OCI-LY1 (cell line): ENCODE measurements at regions not wholly inside any gene's neighbourhood (a gene's known extent, or its start where the extent isn't known, plus 50 kb on each side); places are given as distances from the start of the nearest gene placed in this dataset.
"Not testable (repeated sequence)": the region's sequence is repeated elsewhere in the genome, so short reads cannot be mapped to it uniquely, and the experiment has no call there.

ENCODE experiments used
- H2AFZ ChIP-seq: fragments of 200-600 bp; sonication (generic), shearing (Covaris generic); 2 replicates; pipeline ENCODE4 v1.6.0; 2014; ENCODE audit warnings: antibody characterized with exemption, mild to moderate bottlenecking, low read length
- H3F3A ChIP-seq: fragments of 200-600 bp; sonication (generic), shearing (Covaris generic); 2 replicates; pipeline ENCODE4 v1.6.0; 2014; ENCODE audit warnings: mild to moderate bottlenecking, antibody characterized with exemption, low read length, moderate library complexity; ENCODE audit not compliant: insufficient read depth
- H3K27ac ChIP-seq: fragments of 200-600 bp; sonication (generic); 2 replicates; pipeline ENCODE4 v1.5.1; 2014; ENCODE audit warnings: low read length, mixed run types, mild to moderate bottlenecking, low read depth; ENCODE audit not compliant: poor library complexity, severe bottlenecking
- H3K27me3 ChIP-seq: fragments of 200-600 bp; sonication (generic); 2 replicates; pipeline ENCODE4 v1.6.0; 2014; ENCODE audit warnings: antibody characterized with exemption, mild to moderate bottlenecking, low read length, moderate library complexity; ENCODE audit not compliant: insufficient read depth
- H3K36me3 ChIP-seq: fragments of 200-600 bp; sonication (generic); 2 replicates; pipeline ENCODE4 v1.6.1; 2014; ENCODE audit warnings: mild to moderate bottlenecking, antibody characterized with exemption, low read length, moderate library complexity, mixed read lengths; ENCODE audit not compliant: insufficient read depth
- H3K4me1 ChIP-seq: fragments of 200-600 bp; sonication (generic); 2 replicates; pipeline ENCODE4 v1.5.1; 2014; ENCODE audit warnings: mild to moderate bottlenecking, low read length, moderate library complexity; ENCODE audit not compliant: insufficient read depth, severe bottlenecking
- H3K4me2 ChIP-seq: fragments of 200-600 bp; sonication (generic), shearing (Covaris generic); 2 replicates; pipeline ENCODE4 v1.6.1; 2014; ENCODE audit warnings: low read length
- H3K4me3 ChIP-seq: fragments of 200-600 bp; sonication (generic); 2 replicates; pipeline ENCODE4 v1.5.1; 2014; ENCODE audit warnings: low read length, low read depth, mild to moderate bottlenecking, mixed read lengths; ENCODE audit not compliant: poor library complexity, severe bottlenecking
- H3K79me2 ChIP-seq: fragments of 200-600 bp; shearing (Covaris generic); 2 replicates; pipeline ENCODE4 v1.6.1; 2016; ENCODE audit warnings: mixed run types, low read length, mixed read lengths; ENCODE audit not compliant: insufficient read depth
- H3K9ac ChIP-seq: fragments of 200-600 bp; sonication (generic), shearing (Covaris generic); 2 replicates; pipeline ENCODE4 v1.6.1; 2014; ENCODE audit warnings: mild to moderate bottlenecking, low read length, mixed read lengths
- H3K9me2 ChIP-seq: fragments of 200-600 bp; sonication (generic), shearing (Covaris generic); 2 replicates; pipeline ENCODE4 v1.6.1; 2014; ENCODE audit warnings: low read depth, mild to moderate bottlenecking, low read length, mixed read lengths
- H3K9me3 ChIP-seq: fragments of 200-600 bp; shearing (Covaris generic); 2 replicates; pipeline ENCODE4 v1.6.1; 2014; ENCODE audit warnings: low read length, mixed read lengths
- H4K20me1 ChIP-seq: fragments of 200-600 bp; sonication (generic), shearing (Covaris generic); 2 replicates; pipeline ENCODE4 v1.6.0; 2016; ENCODE audit warnings: mild to moderate bottlenecking, low read length; ENCODE audit not compliant: insufficient read depth
- EZH2 ChIP-seq: fragments of 200-600 bp; sonication (generic), shearing (Covaris generic); IDR thresholded peaks from 2 replicates; pipeline ENCODE4 v1.8.0; 2017; ENCODE audit warnings: borderline replicate concordance, mixed run types, mild to moderate bottlenecking, antibody characterized with exemption, low read length, moderate library complexity, mixed read lengths
- TF ChIP-seq, protein P1 (sequence below): fragments of 200-600 bp; sonication (generic), shearing (Covaris generic); IDR thresholded peaks from 2 replicates; pipeline ENCODE4 v1.5.1; 2017; ENCODE audit warnings: mild to moderate bottlenecking, antibody characterized with exemption, low read length, moderate library complexity, mixed read lengths

DNA sequence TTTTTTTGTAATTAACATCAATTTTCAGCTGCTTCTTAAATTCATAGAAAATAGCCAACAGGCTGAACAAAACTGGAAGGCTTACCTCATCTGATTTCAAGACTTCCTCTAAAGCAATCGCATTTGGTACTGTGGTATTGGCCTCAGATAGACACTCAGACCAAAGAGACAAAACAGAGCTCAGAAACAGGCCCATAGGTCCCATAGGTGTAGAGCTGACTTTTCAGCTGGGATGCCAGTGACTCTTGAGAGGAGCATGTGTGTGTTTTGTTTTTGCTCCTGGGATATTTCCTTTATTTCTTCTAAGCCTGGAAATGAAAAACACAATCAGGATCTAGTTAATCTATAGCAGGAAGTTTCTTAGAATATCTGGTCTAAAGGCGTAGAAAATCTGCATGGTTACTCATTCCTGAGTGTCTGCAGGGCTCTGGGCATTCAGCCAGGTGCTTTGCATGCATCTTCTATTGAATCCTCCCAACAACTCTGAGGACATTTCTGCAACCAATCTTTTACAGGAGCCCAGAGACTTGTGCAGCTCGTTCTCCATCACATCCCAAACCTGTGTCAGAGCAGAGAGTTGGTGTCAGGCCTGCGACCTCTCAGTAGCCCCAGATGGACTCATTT is 190.8 kb downstream of the RTP5 start:
- H3K27ac ChIP-seq = no peak overlapping the region
- H3K79me2 ChIP-seq = no peaks in the 10 kb centered on the region
- H3K9me3 ChIP-seq = no peaks in the 10 kb centered on the region

DNA sequence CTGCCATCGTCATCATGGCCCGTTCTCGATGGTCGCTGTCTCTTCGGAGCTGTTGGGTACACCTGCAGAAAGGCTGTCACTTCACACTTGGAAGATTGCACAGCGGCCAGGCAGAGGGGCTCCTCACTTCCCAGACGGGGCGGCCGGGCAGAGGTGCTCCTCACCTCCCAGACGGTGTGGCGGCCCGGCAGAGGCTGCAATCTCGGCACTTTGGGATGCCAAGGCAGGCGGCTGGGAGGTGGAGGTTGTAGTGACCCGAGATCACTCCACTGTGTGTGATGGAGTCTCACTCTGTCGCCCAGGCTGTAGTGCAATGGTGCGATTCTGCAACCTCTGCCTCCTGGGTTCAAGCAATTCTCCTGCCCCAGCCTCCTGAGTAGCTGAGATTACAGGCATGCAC is 192.4 kb downstream of the RTP5 start:
- H3K4me1 ChIP-seq, H2AFZ ChIP-seq, H3K79me2 ChIP-seq, H3K4me3 ChIP-seq, H3K27me3 ChIP-seq, H4K20me1 ChIP-seq, H3K4me2 ChIP-seq, H3K27ac ChIP-seq, H3K9me3 ChIP-seq, H3F3A ChIP-seq, H3K9ac ChIP-seq, H3K9me2 ChIP-seq, H3K36me3 ChIP-seq: not testable (repeated sequence)

More for the DNA sequence above, 190.8 kb downstream of the RTP5 start:
- Histone ChIP-seq H3K4me1 (no peaks in the 10 kb centered on the region), H3K9me2 (no peaks in the 10 kb centered on the region), H3F3A (no peaks in the 10 kb centered on the region), H3K36me3 (no peaks in the 10 kb centered on the region), H2AFZ (no peak overlapping the region), H3K9ac (no peak overlapping the region), H3K27me3 (no peaks in the 10 kb centered on the region), H4K20me1 (no peaks in the 10 kb centered on the region), H3K4me2 (no peak overlapping the region), H3K4me3 (no peak overlapping the region)
- TF ChIP-seq, protein P1, sequence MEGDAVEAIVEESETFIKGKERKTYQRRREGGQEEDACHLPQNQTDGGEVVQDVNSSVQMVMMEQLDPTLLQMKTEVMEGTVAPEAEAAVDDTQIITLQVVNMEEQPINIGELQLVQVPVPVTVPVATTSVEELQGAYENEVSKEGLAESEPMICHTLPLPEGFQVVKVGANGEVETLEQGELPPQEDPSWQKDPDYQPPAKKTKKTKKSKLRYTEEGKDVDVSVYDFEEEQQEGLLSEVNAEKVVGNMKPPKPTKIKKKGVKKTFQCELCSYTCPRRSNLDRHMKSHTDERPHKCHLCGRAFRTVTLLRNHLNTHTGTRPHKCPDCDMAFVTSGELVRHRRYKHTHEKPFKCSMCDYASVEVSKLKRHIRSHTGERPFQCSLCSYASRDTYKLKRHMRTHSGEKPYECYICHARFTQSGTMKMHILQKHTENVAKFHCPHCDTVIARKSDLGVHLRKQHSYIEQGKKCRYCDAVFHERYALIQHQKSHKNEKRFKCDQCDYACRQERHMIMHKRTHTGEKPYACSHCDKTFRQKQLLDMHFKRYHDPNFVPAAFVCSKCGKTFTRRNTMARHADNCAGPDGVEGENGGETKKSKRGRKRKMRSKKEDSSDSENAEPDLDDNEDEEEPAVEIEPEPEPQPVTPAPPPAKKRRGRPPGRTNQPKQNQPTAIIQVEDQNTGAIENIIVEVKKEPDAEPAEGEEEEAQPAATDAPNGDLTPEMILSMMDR = no peak
- TF ChIP-seq EZH2 = no peak

DNA sequence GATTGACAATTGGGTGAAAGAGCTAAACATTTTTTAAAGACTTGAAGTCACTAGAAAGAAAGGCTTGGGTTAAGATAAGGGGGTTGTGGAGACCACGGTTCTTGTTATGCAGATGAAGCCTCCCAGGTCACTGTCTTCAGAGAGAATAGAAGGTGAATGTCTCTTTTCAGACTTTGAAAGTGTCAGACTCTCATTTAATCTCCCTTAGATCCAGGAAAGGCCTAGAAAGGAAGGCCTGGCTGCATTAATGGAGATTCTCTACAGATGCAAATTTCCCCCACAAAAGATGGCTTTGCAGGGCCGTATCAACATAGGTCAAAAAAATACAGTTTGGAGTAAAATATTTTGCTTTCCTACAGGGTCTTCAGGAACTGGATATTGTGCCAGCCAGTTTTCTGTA is 193.9 kb downstream of the RTP5 start:
- Histone ChIP-seq H3K27ac (no peak overlapping the region), H3K4me3 (no peak overlapping the region), H3K79me2 (no peaks in the 10 kb centered on the region), H3K9me2 (no peaks in the 10 kb centered on the region), H3K9me3 (no peaks in the 10 kb centered on the region), H3K27me3 (no peaks in the 10 kb centered on the region), H3F3A (no peaks in the 10 kb centered on the region), H3K36me3 (no peaks in the 10 kb centered on the region), H2AFZ (no peak overlapping the region), H3K4me2 (no peak overlapping the region), H4K20me1 (no peaks in the 10 kb centered on the region), H3K9ac (no peak overlapping the region), H3K4me1 (no peaks in the 10 kb centered on the region)
- TF ChIP-seq, protein P1 = no peak
- no peak for TF ChIP-seq EZH2

DNA sequence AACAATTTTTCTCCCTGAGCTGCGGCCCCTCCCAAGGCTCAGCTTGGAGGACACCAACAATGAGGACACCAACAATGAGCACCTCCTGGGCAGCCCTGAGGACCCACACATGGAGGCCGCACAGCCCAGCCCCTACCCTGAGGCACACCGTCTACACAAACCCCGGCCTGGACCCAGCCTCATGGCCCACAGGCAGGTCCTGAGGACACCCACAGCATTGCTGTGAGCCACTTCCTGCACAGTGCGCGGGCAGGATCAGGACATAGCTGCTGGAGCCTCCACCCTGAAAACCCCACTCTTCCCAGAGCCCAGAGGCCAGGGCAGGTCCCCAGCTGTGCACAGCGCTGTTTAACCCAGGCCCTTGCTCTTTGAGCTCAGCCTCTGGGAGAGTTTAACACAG is 194.3 kb downstream of the RTP5 start:
- Histone ChIP-seq H3K27me3 (no peaks in the 10 kb centered on the region), H3K36me3 (no peaks in the 10 kb centered on the region), H3K4me3 (no peak overlapping the region), H4K20me1 (no peaks in the 10 kb centered on the region), H2AFZ (no peak overlapping the region), H3K27ac (no peak overlapping the region), H3K4me2 (no peak overlapping the region), H3K4me1 (no peaks in the 10 kb centered on the region), H3K9me3 (no peaks in the 10 kb centered on the region), H3K9ac (no peak overlapping the region), H3K79me2 (no peaks in the 10 kb centered on the region), H3K9me2 (no peaks in the 10 kb centered on the region), H3F3A (no peaks in the 10 kb centered on the region)
- no peak for TF ChIP-seq EZH2
- TF ChIP-seq, protein P1 = no peak
